HEK293 (cell line): ENCODE measurements at regions not wholly inside any gene's neighbourhood (a gene's known extent, or its start where the extent isn't known, plus 50 kb on each side); places are given as distances from the start of the nearest gene placed in this dataset.

ENCODE experiments used
- GLIS2 ChIP-seq: fragments of 450-650 bp; formaldehyde crosslinking; IDR thresholded peaks from 2 replicates; pipeline ENCODE4 v1.5.1; 2016; ENCODE audit warnings: missing biosample characterization, missing genetic modification characterization
- HOXA7 ChIP-seq: sonication (generic); formaldehyde crosslinking; IDR thresholded peaks from 2 replicates; pipeline ENCODE4 v1.8.1; 2022; ENCODE audit warnings: missing genetic modification reagents, borderline replicate concordance
- OSR2 ChIP-seq: fragments of 450-650 bp; formaldehyde crosslinking; IDR thresholded peaks from 2 replicates; pipeline ENCODE4 v1.5.1; 2016; ENCODE audit warnings: missing biosample characterization, missing genetic modification characterization
- RBAK ChIP-seq: fragments of 450-650 bp; formaldehyde crosslinking; IDR thresholded peaks from 2 replicates; pipeline ENCODE4 v1.5.1; 2016; ENCODE audit warnings: missing biosample characterization, missing genetic modification characterization
- REPIN1 ChIP-seq: fragments of 450-650 bp; formaldehyde crosslinking; IDR thresholded peaks from 2 replicates; pipeline ENCODE4 v1.5.1; 2017; ENCODE audit warnings: missing biosample characterization, missing genetic modification characterization, low read depth
- SP3 ChIP-seq: fragments of 450-650 bp; formaldehyde crosslinking; IDR thresholded peaks from 2 replicates; pipeline ENCODE4 v1.5.1; 2016; ENCODE audit warnings: missing biosample characterization, missing genetic modification characterization
- YY1 ChIP-seq: fragments of 450-650 bp; formaldehyde crosslinking; IDR thresholded peaks from 2 replicates; pipeline ENCODE4 v1.5.1; 2018; ENCODE audit warnings: missing biosample characterization, missing genetic modification characterization
- ZBTB26 ChIP-seq: fragments of 450-650 bp; formaldehyde crosslinking; optimal IDR thresholded peaks from 2 replicates; pipeline ENCODE3; 2016; ENCODE audit warnings: missing biosample characterization, mild to moderate bottlenecking, missing genetic modification characterization
- ZIC2 ChIP-seq: fragments of 450-650 bp; formaldehyde crosslinking; IDR thresholded peaks from 2 replicates; pipeline ENCODE4 v1.5.1; 2016; ENCODE audit warnings: missing biosample characterization, missing genetic modification characterization
- ZNF138 ChIP-seq: fragments of 450-650 bp; formaldehyde crosslinking; IDR thresholded peaks from 2 replicates; pipeline ENCODE4 v1.5.1; 2016; ENCODE audit warnings: missing biosample characterization, missing genetic modification characterization, borderline replicate concordance
- ZNF16 ChIP-seq: fragments of 450-650 bp; formaldehyde crosslinking; IDR thresholded peaks from 2 replicates; pipeline ENCODE4 v1.5.1; 2016; ENCODE audit warnings: low read depth, missing biosample characterization, missing genetic modification characterization
- ZNF202 ChIP-seq: fragments of 450-650 bp; formaldehyde crosslinking; IDR thresholded peaks from 2 replicates; pipeline ENCODE4 v1.5.1; 2016; ENCODE audit warnings: missing biosample characterization, missing genetic modification characterization, borderline replicate concordance
- ZNF266 ChIP-seq: fragments of 450-650 bp; formaldehyde crosslinking; IDR thresholded peaks from 2 replicates; pipeline ENCODE4 v1.5.1; 2016; ENCODE audit warnings: missing biosample characterization, missing genetic modification characterization, low read depth
- ZNF354C ChIP-seq: fragments of 450-650 bp; formaldehyde crosslinking; IDR thresholded peaks from 2 replicates; pipeline ENCODE4 v1.5.1; 2016; ENCODE audit warnings: missing biosample characterization, missing genetic modification characterization, low read depth, borderline replicate concordance
- ZNF423 ChIP-seq: fragments of 450-650 bp; formaldehyde crosslinking; IDR thresholded peaks from 2 replicates; pipeline ENCODE4 v1.5.1; 2016; ENCODE audit warnings: missing biosample characterization, missing genetic modification characterization
- ZNF473 ChIP-seq: fragments of 450-650 bp; formaldehyde crosslinking; IDR thresholded peaks from 2 replicates; pipeline ENCODE4 v1.5.1; 2017; ENCODE audit warnings: missing biosample characterization, missing genetic modification characterization
- ZNF558 ChIP-seq: fragments of 450-650 bp; formaldehyde crosslinking; IDR thresholded peaks from 2 replicates; pipeline ENCODE4 v1.5.1; 2016; ENCODE audit warnings: missing biosample characterization, missing genetic modification characterization
- ZNF621 ChIP-seq: fragments of 450-650 bp; formaldehyde crosslinking; IDR thresholded peaks from 2 replicates; pipeline ENCODE4 v1.5.1; 2017; ENCODE audit warnings: missing biosample characterization, missing genetic modification characterization
- ZNF639 ChIP-seq: fragments of 450-650 bp; formaldehyde crosslinking; IDR thresholded peaks from 2 replicates; pipeline ENCODE4 v1.5.1; 2016; ENCODE audit warnings: missing biosample characterization, missing genetic modification characterization
- ZNF645 ChIP-seq: fragments of 450-650 bp; formaldehyde crosslinking; IDR thresholded peaks from 2 replicates; pipeline ENCODE4; 2016; ENCODE audit warnings: missing biosample characterization, missing genetic modification characterization
- ZNF677 ChIP-seq: fragments of 450-650 bp; IDR thresholded peaks from 2 replicates; pipeline ENCODE4 v1.5.0; 2018; ENCODE audit warnings: missing biosample characterization, mild to moderate bottlenecking, missing genetic modification characterization, moderate library complexity
- ZNF704 ChIP-seq: fragments of 450-650 bp; formaldehyde crosslinking; IDR thresholded peaks from 2 replicates; pipeline ENCODE4 v1.5.1; 2016; ENCODE audit warnings: missing biosample characterization, missing genetic modification characterization
- ZNF747 ChIP-seq: fragments of 450-650 bp; formaldehyde crosslinking; IDR thresholded peaks from 2 replicates; pipeline ENCODE4 v1.5.1; 2016; ENCODE audit warnings: missing biosample characterization, missing genetic modification characterization
- ZNF768 ChIP-seq: fragments of 450-650 bp; formaldehyde crosslinking; IDR thresholded peaks from 2 replicates; pipeline ENCODE4 v1.5.1; 2018; ENCODE audit warnings: missing biosample characterization, mild to moderate bottlenecking, missing genetic modification characterization
- TF ChIP-seq, protein P1 (sequence below): fragments of 450-650 bp; formaldehyde crosslinking; conservative IDR thresholded peaks from 2 replicates; pipeline ENCODE4 v1.5.1; 2016; ENCODE audit warnings: low read depth, missing biosample characterization, missing genetic modification characterization
- TF ChIP-seq, protein P2 (sequence below): fragments of 450-650 bp; formaldehyde crosslinking; conservative IDR thresholded peaks from 2 replicates; pipeline ENCODE4 v1.5.1; 2016; ENCODE audit warnings: low read depth, missing biosample characterization, missing genetic modification characterization

- TF ChIP-seq ZNF747 (tag by site-specific recombination), result no peak
- TF ChIP-seq OSR2, result no peak
- no peak for TF ChIP-seq ZNF473 (tag by site-specific recombination)
- TF ChIP-seq, protein P1, sequence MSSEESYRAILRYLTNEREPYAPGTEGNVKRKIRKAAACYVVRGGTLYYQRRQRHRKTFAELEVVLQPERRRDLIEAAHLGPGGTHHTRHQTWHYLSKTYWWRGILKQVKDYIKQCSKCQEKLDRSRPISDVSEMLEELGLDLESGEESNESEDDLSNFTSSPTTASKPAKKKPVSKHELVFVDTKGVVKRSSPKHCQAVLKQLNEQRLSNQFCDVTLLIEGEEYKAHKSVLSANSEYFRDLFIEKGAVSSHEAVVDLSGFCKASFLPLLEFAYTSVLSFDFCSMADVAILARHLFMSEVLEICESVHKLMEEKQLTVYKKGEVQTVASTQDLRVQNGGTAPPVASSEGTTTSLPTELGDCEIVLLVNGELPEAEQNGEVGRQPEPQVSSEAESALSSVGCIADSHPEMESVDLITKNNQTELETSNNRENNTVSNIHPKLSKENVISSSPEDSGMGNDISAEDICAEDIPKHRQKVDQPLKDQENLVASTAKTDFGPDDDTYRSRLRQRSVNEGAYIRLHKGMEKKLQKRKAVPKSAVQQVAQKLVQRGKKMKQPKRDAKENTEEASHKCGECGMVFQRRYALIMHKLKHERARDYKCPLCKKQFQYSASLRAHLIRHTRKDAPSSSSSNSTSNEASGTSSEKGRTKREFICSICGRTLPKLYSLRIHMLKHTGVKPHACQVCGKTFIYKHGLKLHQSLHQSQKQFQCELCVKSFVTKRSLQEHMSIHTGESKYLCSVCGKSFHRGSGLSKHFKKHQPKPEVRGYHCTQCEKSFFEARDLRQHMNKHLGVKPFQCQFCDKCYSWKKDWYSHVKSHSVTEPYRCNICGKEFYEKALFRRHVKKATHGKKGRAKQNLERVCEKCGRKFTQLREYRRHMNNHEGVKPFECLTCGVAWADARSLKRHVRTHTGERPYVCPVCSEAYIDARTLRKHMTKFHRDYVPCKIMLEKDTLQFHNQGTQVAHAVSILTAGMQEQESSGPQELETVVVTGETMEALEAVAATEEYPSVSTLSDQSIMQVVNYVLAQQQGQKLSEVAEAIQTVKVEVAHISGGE (tag by site-specific recombination), result peak; percentile 57
- TF ChIP-seq, protein P2, sequence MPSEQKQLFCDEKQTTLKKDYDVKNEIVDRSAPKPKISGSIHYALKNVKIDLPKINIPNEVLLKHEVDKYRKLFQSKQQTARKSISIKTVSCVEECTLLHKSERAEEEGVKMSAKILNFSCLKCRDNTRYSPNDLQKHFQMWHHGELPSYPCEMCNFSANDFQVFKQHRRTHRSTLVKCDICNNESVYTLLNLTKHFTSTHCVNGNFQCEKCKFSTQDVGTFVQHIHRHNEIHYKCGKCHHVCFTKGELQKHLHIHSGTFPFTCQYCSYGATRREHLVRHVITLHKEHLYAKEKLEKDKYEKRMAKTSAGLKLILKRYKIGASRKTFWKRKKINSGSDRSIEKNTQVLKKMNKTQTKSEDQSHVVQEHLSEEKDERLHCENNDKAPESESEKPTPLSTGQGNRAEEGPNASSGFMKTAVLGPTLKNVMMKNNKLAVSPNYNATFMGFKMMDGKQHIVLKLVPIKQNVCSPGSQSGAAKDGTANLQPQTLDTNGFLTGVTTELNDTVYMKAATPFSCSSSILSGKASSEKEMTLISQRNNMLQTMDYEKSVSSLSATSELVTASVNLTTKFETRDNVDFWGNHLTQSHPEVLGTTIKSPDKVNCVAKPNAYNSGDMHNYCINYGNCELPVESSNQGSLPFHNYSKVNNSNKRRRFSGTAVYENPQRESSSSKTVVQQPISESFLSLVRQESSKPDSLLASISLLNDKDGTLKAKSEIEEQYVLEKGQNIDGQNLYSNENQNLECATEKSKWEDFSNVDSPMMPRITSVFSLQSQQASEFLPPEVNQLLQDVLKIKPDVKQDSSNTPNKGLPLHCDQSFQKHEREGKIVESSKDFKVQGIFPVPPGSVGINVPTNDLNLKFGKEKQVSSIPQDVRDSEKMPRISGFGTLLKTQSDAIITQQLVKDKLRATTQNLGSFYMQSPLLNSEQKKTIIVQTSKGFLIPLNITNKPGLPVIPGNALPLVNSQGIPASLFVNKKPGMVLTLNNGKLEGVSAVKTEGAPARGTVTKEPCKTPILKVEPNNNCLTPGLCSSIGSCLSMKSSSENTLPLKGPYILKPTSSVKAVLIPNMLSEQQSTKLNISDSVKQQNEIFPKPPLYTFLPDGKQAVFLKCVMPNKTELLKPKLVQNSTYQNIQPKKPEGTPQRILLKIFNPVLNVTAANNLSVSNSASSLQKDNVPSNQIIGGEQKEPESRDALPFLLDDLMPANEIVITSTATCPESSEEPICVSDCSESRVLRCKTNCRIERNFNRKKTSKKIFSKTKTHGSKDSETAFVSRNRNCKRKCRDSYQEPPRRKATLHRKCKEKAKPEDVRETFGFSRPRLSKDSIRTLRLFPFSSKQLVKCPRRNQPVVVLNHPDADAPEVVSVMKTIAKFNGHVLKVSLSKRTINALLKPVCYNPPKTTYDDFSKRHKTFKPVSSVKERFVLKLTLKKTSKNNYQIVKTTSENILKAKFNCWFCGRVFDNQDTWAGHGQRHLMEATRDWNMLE, result no peak
- no peak for TF ChIP-seq ZNF645 (tag by site-specific recombination)
- TF ChIP-seq ZNF621 (tag by site-specific recombination), result no peak
- TF ChIP-seq RBAK, result no peak
- TF ChIP-seq ZNF677 (tag by site-specific recombination), result no peak
- TF ChIP-seq GLIS2, result peak; percentile 43; the same call in 1 of the 2 replicates
- TF ChIP-seq YY1, result no peak
- peak; percentile 35 for TF ChIP-seq ZBTB26 (tag by site-specific recombination)
- TF ChIP-seq SP3 (tag by site-specific recombination), result no peak
- no peak for TF ChIP-seq ZNF354C
- TF ChIP-seq ZIC2 (tag by site-specific recombination), result peak; percentile 29
- no peak for TF ChIP-seq ZNF202 (tag by site-specific recombination)
- no peak for TF ChIP-seq ZNF704
- TF ChIP-seq ZNF558 (tag by site-specific recombination), result no peak
- TF ChIP-seq ZNF138 (tag by site-specific recombination), result no peak
- TF ChIP-seq ZNF266 (tag by site-specific recombination), result no peak
- TF ChIP-seq HOXA7, result no peak
- TF ChIP-seq ZNF639 (tag by site-specific recombination), result no peak
- TF ChIP-seq REPIN1 (tag by site-specific recombination), result no peak
- TF ChIP-seq ZNF768, result peak; percentile 56; the same call in 1 of the 2 replicates
- no peak for TF ChIP-seq ZNF423 (tag by site-specific recombination)
- no peak for TF ChIP-seq ZNF16
Observed at GRCh38 chr18:39841482-39842365, 2113.3 kb upstream of the PIK3C3 start (continued).
